H7 (cell line): ENCODE measurements at regions not wholly inside any gene's neighbourhood (a gene's known extent, or its start where the extent isn't known, plus 50 kb on each side); places are given as distances from the start of the nearest gene placed in this dataset.
"Not testable (repeated sequence)": the region's sequence is repeated elsewhere in the genome, so short reads cannot be mapped to it uniquely, and the experiment has no call there.

Source experiments
- DNase-seq: peaks from one replicate; pipeline ENCODE4 v3.0.0; 2012
- H3K27me3 ChIP-seq: 2 replicates; pipeline ENCODE4 v1.6.0; 2011; ENCODE audit warnings: mild to moderate bottlenecking, low read length; ENCODE audit not compliant: control insufficient read depth, insufficient read depth
- H3K36me3 ChIP-seq: replicated peaks from 2 replicates; pipeline ENCODE4 v1.5.1; 2011; ENCODE audit warnings: low read length; ENCODE audit not compliant: control insufficient read depth, insufficient read depth
- H3K4me3 ChIP-seq: 2 replicates; pipeline ENCODE4 v1.5.1; 2011; ENCODE audit warnings: low read depth, mild to moderate bottlenecking, control low read depth, low read length, moderate library complexity; ENCODE audit not compliant: insufficient read depth

DNA sequence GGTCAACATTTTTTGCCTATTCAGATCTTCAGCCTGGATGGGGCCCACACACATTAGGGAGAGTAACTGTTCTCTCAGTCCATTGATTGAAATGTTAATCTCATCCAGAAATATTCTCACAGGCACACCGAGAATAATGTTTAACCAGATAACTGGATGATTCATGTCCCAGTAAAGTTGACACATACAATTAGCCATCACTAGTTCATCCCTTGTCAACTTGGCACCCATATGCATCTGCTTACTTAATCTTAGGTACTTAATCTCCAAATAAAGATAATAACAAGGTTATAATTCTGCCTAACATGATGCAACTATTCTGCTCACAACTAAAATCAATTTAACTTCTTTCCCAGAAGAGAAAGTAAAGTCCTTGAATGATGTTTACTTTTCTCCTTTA lies 502.6 kb downstream of the ADRA2A start:
- H3K4me3 ChIP-seq, result no peak overlapping the region
- no peaks in the 10 kb centered on the region for H3K36me3 ChIP-seq

GRCh38 chr10:111590703-111591102 lies 513.9 kb downstream of the ADRA2A start:
- Histone ChIP-seq H3K27me3 (no peaks in the 10 kb centered on the region), H3K4me3 (no peak overlapping the region), H3K36me3 (no peaks in the 10 kb centered on the region)
- DNase-seq, result no peak

More for the DNA sequence above, 502.6 kb downstream of the ADRA2A start:
- H3K27me3 ChIP-seq, result no peaks in the 10 kb centered on the region
- no peak for DNase-seq

DNA sequence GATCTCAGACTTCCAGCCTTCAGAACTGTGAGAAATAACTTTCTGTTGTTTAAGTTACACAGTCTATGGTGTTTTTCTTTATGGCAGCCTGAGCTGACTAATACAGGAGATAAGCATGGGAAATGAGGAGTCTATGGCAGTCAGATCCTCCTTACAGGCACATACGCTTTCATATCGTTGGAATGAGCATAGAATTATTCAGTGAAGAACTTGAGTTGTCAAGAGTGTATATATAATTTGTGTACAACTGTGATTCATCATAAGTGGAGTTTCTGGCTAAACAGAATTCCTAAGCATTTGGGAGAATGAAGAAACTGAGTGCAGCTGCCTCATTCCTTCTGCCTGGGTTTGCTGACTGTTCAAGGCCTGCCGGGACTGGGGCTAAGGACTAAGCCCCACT lies 516.7 kb downstream of the ADRA2A start:
- no peaks in the 10 kb centered on the region for H3K27me3 ChIP-seq
- DNase-seq, result no peak
- no peak overlapping the region for H3K4me3 ChIP-seq
- no peaks in the 10 kb centered on the region for H3K36me3 ChIP-seq

DNA sequence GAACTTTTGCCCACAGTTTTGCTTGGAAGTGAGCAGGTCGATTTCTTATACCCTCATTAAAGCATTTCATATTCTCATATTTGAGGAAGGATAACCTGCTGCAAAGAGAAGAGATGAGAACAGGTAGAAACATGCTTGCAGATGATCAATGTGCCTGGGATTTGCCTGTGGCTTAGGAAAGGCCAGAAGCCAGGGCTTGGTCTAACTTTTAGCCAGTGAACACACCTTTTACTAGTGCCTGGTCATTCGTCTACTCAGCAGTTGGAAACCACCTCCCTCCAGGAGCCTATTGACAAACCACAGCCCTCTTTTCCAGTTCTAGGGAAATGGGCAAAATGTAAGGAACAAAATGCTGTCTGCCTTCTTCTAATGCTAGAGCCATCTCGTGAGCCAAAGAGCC lies 518.3 kb downstream of the ADRA2A start:
- H3K36me3 ChIP-seq, result no peaks in the 10 kb centered on the region
- H3K4me3 ChIP-seq, result no peak overlapping the region
- no peaks in the 10 kb centered on the region for H3K27me3 ChIP-seq
- no peak for DNase-seq

DNA sequence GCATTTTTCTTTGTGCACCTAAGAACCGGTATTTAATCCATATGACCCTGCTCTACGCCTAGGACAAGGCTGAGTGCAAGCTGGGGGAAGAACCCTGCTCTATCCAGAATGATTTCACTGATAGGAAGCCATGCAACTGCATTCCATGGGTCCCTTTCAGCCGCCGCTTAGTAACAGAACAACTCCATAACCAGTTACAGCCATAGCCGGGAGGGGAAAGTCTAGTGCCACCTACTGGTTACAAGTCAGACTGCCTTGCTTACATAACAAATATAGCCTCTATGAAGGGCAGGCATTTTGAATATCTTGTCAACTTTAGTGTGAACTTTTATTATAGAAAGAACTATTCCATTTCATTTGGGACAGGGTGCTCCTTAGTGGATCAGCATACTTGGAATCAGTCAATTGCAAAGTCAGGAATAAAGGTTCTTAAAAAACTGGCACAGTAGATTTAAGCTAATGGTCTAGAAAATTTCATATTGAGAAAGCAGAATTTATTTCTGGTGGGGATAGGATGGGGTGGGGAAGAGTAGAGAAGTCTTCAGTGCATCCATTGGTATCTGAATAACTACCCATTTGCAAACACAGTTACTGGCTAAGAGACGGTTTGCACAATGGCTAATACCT lies 521.7 kb downstream of the ADRA2A start:
- Histone ChIP-seq H3K27me3 (no peaks in the 10 kb centered on the region), H3K4me3 (no peak overlapping the region), H3K36me3 (no peaks in the 10 kb centered on the region)
- DNase-seq, result peak; percentile 30

DNA sequence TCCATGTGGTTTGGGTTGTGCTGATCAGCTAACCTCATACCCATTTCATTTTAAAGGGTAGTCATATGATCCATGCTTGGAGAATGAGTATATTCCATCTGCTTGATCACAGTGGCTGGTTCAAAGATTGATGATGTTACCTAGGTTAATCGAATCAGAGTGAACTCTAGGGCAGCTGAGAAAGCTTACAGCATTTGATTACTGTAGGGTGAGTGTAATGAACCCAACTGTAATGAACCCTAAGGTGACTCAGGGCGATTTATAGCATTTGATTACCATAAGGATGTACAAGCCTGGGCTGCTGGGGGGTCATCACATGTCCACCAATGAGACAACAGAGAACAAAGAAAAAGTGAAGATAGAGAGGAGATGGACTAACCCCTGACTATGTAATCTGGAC lies 523.1 kb downstream of the ADRA2A start:
- H3K4me3 ChIP-seq, result no peak overlapping the region
- no peaks in the 10 kb centered on the region for H3K36me3 ChIP-seq
- no peaks in the 10 kb centered on the region for H3K27me3 ChIP-seq
- no peak for DNase-seq

DNA sequence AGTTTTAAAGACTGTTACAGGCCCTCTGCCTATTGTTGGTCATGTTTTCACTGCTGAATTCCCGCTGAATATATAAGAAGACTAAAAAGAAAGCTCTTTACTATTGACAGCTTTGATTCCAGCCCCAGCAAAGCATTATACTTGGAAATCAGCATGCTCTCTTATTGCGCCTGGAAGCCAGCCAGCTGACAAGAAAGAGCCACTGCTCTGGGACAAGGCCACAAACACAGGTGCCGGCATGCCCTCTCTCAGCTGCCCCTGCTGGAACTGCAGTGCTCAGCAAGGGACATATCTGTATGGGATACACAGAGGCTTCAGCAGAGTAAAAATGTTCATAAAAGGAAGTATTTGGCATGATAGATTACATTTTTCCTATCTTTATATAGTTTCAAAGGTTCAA lies 523.9 kb downstream of the ADRA2A start:
- no peaks in the 10 kb centered on the region for H3K27me3 ChIP-seq
- no peak overlapping the region for H3K4me3 ChIP-seq
- H3K36me3 ChIP-seq, result no peaks in the 10 kb centered on the region
- DNase-seq, result no peak

- Histone ChIP-seq H3K4me3 (no peak overlapping the region), H3K36me3 (no peaks in the 10 kb centered on the region), H3K27me3 (no peaks in the 10 kb centered on the region)
- no peak for DNase-seq
These were observed 535.4 kb downstream of the ADRA2A start for GRCh38 chr10:111612273-111612672.

DNA sequence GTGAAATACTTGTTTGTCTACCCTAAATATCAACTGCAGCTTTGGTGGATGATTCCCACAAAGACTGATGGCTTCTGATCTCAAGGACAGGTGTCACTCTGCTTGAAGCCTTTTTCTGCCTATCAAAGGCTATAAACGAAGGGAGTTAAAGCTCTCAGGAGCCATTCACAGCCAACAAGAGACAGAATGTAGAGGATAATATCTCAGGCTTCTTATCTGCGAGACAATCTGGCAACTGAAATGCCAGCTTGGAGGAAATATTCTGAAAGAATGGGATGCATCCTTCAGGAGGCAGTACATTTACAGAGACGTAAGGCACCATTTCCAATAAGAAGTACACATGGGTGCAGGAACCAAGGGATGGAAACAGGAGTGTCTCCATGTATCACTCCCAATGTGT lies 549.4 kb downstream of the GPAM start:
- Histone ChIP-seq H3K27me3 (no peaks in the 10 kb centered on the region), H3K36me3 (no peaks in the 10 kb centered on the region), H3K4me3 (no peak overlapping the region)
- DNase-seq, result no peak

GRCh38 chr10:111646021-111646420 lies 537.5 kb downstream of the GPAM start:
- DNase-seq, result no peak
- H3K27me3 ChIP-seq, result no peaks in the 10 kb centered on the region
- no peak overlapping the region for H3K4me3 ChIP-seq
- H3K36me3 ChIP-seq, result no peaks in the 10 kb centered on the region

DNA sequence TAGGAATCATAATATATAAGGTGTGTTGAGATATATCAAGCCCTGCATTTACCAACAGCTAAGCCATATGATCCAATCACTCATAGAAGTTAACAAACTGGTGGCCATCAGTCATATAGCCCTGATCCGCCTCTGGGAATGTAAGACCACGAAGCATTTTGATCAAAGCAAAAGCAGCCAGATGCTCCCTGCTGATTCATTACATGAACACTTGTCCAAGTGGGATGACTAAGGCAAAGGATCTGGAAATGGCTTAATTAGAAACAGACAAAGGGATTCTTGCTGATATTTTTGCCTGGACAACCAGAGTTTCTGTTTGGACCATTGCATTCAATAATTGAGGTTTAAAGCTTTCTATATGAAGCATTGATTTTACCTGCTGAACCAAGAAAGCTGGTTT lies 535.5 kb downstream of the GPAM start:
- DNase-seq, result no peak
- no peaks in the 10 kb centered on the region for H3K36me3 ChIP-seq
- no peak overlapping the region for H3K4me3 ChIP-seq
- H3K27me3 ChIP-seq, result no peaks in the 10 kb centered on the region

GRCh38 chr10:111649080-111649479 lies 534.5 kb downstream of the GPAM start:
- not testable (repeated sequence) for H3K27me3 ChIP-seq, H3K36me3 ChIP-seq, H3K4me3 ChIP-seq, DNase-seq

GRCh38 chr10:111650088-111650487 lies 533.5 kb downstream of the GPAM start:
- no peaks in the 10 kb centered on the region for H3K27me3 ChIP-seq
- no peak overlapping the region for H3K4me3 ChIP-seq
- DNase-seq, result no peak
- no peaks in the 10 kb centered on the region for H3K36me3 ChIP-seq

- no peaks in the 10 kb centered on the region for H3K27me3 ChIP-seq
- no peak overlapping the region for H3K4me3 ChIP-seq
- DNase-seq, result no peak
- H3K36me3 ChIP-seq, result no peaks in the 10 kb centered on the region
These were observed 527.5 kb downstream of the GPAM start for GRCh38 chr10:111656066-111656465.

GRCh38 chr10:111677759-111678158 lies 505.8 kb downstream of the GPAM start:
- Histone ChIP-seq H3K36me3 (no peaks in the 10 kb centered on the region), H3K27me3 (no peaks in the 10 kb centered on the region), H3K4me3 (no peak overlapping the region)
- DNase-seq, result no peak

GRCh38 chr10:111686796-111687195 lies 496.8 kb downstream of the GPAM start:
- Histone ChIP-seq H3K36me3 (no peaks in the 10 kb centered on the region), H3K27me3 (no peaks in the 10 kb centered on the region), H3K4me3 (no peak overlapping the region)
- DNase-seq, result no peak
